Neural progenitor cell (in vitro differentiated cells): ENCODE measurements at regions not wholly inside any gene's neighbourhood (a gene's known extent, or its start where the extent isn't known, plus 50 kb on each side); places are given as distances from the start of the nearest gene placed in this dataset.

ENCODE experiments used
- DNase-seq: peaks from one replicate; pipeline ENCODE4 v3.0.0-alpha.2; 2016; ENCODE audit warnings: low spot score
- H2AFZ ChIP-seq: fragments of 200-600 bp; sonication (generic); replicated peaks from 2 replicates; pipeline ENCODE4 v1.6.1; 2016; ENCODE audit warnings: antibody characterized with exemption
- H3F3A ChIP-seq: fragments of 200-600 bp; sonication (generic); 2 replicates; pipeline ENCODE4 v1.6.1; 2016; ENCODE audit warnings: antibody characterized with exemption, low read depth
- H3K27ac ChIP-seq: fragments of 200-600 bp; sonication (generic); 2 replicates; pipeline ENCODE4 v1.5.1; 2016; ENCODE audit warnings: mild to moderate bottlenecking
- H3K27me3 ChIP-seq: fragments of 200-600 bp; sonication (generic); 2 replicates; pipeline ENCODE4 v1.6.1; 2016; ENCODE audit warnings: mild to moderate bottlenecking, moderate library complexity
- H3K36me3 ChIP-seq: fragments of 200-600 bp; sonication (generic); 2 replicates; pipeline ENCODE4 v1.5.1; 2016
- H3K4me1 ChIP-seq: fragments of 200-600 bp; sonication (generic); 2 replicates; pipeline ENCODE4 v1.6.1; 2016; ENCODE audit warnings: mixed run types
- H3K4me2 ChIP-seq: fragments of 200-600 bp; sonication (generic); 2 replicates; pipeline ENCODE4 v1.6.1; 2016
- H3K4me3 ChIP-seq: fragments of 200-600 bp; sonication (generic); 2 replicates; pipeline ENCODE4 v1.5.1; 2016
- H3K79me2 ChIP-seq: fragments of 200-600 bp; sonication (generic); 2 replicates; pipeline ENCODE4 v1.6.1; 2016; ENCODE audit warnings: low read depth
- H3K9ac ChIP-seq: fragments of 200-600 bp; sonication (generic); 2 replicates; pipeline ENCODE4 v1.6.1; 2016
- H3K9me3 ChIP-seq: fragments of 200-600 bp; sonication (generic); 2 replicates; pipeline ENCODE4 v1.5.1; 2016; ENCODE audit warnings: low read depth
- H4K20me1 ChIP-seq: fragments of 200-600 bp; sonication (generic); 2 replicates; pipeline ENCODE4 v1.6.1; 2016; ENCODE audit warnings: low read depth
- H3K27ac Mint-ChIP-seq: 3 replicates; pipeline ENCODE4 v1.8.0; 2021; ENCODE audit warnings: mixed read lengths
- H3K27me3 Mint-ChIP-seq: 2 replicates; pipeline ENCODE4 v1.8.0; 2022; ENCODE audit warnings: low read depth, mild to moderate bottlenecking, inconsistent platforms, moderate library complexity, mixed read lengths; ENCODE audit not compliant: insufficient read depth
- H3K36me3 Mint-ChIP-seq: 3 replicates; pipeline ENCODE4 v1.8.0; 2021; ENCODE audit warnings: mixed read lengths
- H3K4me1 Mint-ChIP-seq: 3 replicates; pipeline ENCODE4 v1.8.0; 2021; ENCODE audit warnings: mixed read lengths
- H3K4me3 Mint-ChIP-seq: 3 replicates; pipeline ENCODE4 v1.8.0; 2021; ENCODE audit warnings: mild to moderate bottlenecking, moderate library complexity, mixed read lengths
- H3K9me3 Mint-ChIP-seq: 3 replicates; pipeline ENCODE4 v1.8.0; 2020; ENCODE audit warnings: mixed read lengths
- EZH2 ChIP-seq: fragments of 200-600 bp; sonication (generic); IDR thresholded peaks from 2 replicates; pipeline ENCODE4 v1.6.1; 2017; ENCODE audit warnings: antibody characterized with exemption, mild to moderate bottlenecking, moderate library complexity
- EZH2phosphoT487 ChIP-seq: fragments of 200-600 bp; sonication (generic); IDR thresholded peaks from 2 replicates; pipeline ENCODE4 v1.6.1; 2017; ENCODE audit warnings: antibody characterized with exemption
- TF ChIP-seq, protein P1 (sequence below): fragments of 200-600 bp; sonication (generic); IDR thresholded peaks from 2 replicates; pipeline ENCODE4 v1.5.1; 2017; ENCODE audit warnings: antibody characterized with exemption, mild to moderate bottlenecking

DNA sequence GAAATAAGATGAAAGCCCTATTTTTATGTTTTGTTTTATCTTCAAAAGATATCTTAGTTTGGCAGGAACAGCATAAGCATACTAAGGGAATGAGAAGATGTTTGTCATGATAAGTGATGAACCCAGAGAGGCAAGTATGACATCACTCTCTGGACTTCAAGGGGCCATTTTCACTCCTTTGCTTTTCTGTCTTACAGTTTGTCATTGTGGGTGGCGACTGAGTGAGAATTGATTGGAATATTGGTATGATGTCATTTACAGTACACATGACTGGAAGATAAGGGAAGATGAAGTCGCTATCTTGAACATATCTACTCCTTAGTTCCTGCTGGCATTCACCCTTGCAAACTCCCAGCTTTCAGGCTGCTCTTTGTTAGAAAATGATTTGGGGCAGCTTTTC is 258.1 kb upstream of the RAB4A start:
- Mint-ChIP-seq H3K4me1 (peaks cover 11% of the 10 kb centered on the region), H3K9me3 (no peaks in the 10 kb centered on the region), H3K27ac (no peak overlapping the region), H3K4me3 (no peak overlapping the region), H3K27me3 (peaks cover 5% of the 10 kb centered on the region), H3K36me3 (no peaks in the 10 kb centered on the region)
- Histone ChIP-seq H3K4me2 (no peak overlapping the region), H2AFZ (no peak overlapping the region), H4K20me1 (no peaks in the 10 kb centered on the region), H3K36me3 (no peaks in the 10 kb centered on the region), H3K9me3 (no peaks in the 10 kb centered on the region), H3K4me3 (no peak overlapping the region), H3K27me3 (no peaks in the 10 kb centered on the region), H3K9ac (no peak overlapping the region), H3F3A (no peaks in the 10 kb centered on the region), H3K79me2 (no peaks in the 10 kb centered on the region), H3K4me1 (peaks cover 22% of the 10 kb centered on the region), H3K27ac (no peak overlapping the region)
- DNase-seq = no peak
- TF ChIP-seq EZH2 (no peak), EZH2phosphoT487 (no peak)
- TF ChIP-seq, protein P1, sequence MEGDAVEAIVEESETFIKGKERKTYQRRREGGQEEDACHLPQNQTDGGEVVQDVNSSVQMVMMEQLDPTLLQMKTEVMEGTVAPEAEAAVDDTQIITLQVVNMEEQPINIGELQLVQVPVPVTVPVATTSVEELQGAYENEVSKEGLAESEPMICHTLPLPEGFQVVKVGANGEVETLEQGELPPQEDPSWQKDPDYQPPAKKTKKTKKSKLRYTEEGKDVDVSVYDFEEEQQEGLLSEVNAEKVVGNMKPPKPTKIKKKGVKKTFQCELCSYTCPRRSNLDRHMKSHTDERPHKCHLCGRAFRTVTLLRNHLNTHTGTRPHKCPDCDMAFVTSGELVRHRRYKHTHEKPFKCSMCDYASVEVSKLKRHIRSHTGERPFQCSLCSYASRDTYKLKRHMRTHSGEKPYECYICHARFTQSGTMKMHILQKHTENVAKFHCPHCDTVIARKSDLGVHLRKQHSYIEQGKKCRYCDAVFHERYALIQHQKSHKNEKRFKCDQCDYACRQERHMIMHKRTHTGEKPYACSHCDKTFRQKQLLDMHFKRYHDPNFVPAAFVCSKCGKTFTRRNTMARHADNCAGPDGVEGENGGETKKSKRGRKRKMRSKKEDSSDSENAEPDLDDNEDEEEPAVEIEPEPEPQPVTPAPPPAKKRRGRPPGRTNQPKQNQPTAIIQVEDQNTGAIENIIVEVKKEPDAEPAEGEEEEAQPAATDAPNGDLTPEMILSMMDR = no peak

- H3K27me3 ChIP-seq = no peaks in the 10 kb centered on the region
- no peak for DNase-seq
- Mint-ChIP-seq H3K27me3 (peaks cover 6% of the 10 kb centered on the region), H3K36me3 (no peaks in the 10 kb centered on the region), H3K9me3 (no peaks in the 10 kb centered on the region), H3K27ac (peak overlapping the region; percentile 24), H3K4me1 (peaks cover 11% of the 10 kb centered on the region), H3K4me3 (no peak overlapping the region)
- peaks cover 22% of the 10 kb centered on the region for H3K4me1 ChIP-seq
- no peaks in the 10 kb centered on the region for H3K9me3 ChIP-seq
- no peaks in the 10 kb centered on the region for H4K20me1 ChIP-seq
- no peak overlapping the region for H3K4me3 ChIP-seq
- no peaks in the 10 kb centered on the region for H3K79me2 ChIP-seq
- no peak overlapping the region for H3K27ac ChIP-seq
- no peak for TF ChIP-seq EZH2phosphoT487
- no peak for TF ChIP-seq EZH2
- TF ChIP-seq, protein P1 = no peak
- no peak overlapping the region for H2AFZ ChIP-seq
- no peaks in the 10 kb centered on the region for H3F3A ChIP-seq
- H3K36me3 ChIP-seq = no peaks in the 10 kb centered on the region
- H3K4me2 ChIP-seq = no peak overlapping the region
- no peak overlapping the region for H3K9ac ChIP-seq
These were observed 256.9 kb upstream of the RAB4A start for GRCh38 chr1:229013981-229014380.

GRCh38 chr1:229015806-229016205 is 255.1 kb upstream of the RAB4A start:
- Histone ChIP-seq H3K27ac (no peak overlapping the region), H3K4me2 (no peak overlapping the region), H2AFZ (no peak overlapping the region), H3K4me3 (no peak overlapping the region), H3K9ac (no peak overlapping the region), H3F3A (no peaks in the 10 kb centered on the region), H3K36me3 (no peaks in the 10 kb centered on the region), H3K27me3 (no peaks in the 10 kb centered on the region), H3K4me1 (peaks cover 22% of the 10 kb centered on the region), H3K9me3 (no peaks in the 10 kb centered on the region), H4K20me1 (no peaks in the 10 kb centered on the region), H3K79me2 (no peaks in the 10 kb centered on the region)
- Mint-ChIP-seq H3K27ac (peak overlapping the region; percentile 81), H3K27me3 (peaks cover 6% of the 10 kb centered on the region), H3K4me1 (peaks cover 11% of the 10 kb centered on the region), H3K4me3 (no peak overlapping the region), H3K9me3 (peaks cover 2% of the 10 kb centered on the region), H3K36me3 (no peaks in the 10 kb centered on the region)
- TF ChIP-seq, protein P1 = no peak
- TF ChIP-seq EZH2 = no peak
- peak; percentile 29 for DNase-seq

GRCh38 chr1:229017091-229017490 is 253.8 kb upstream of the RAB4A start:
- Histone ChIP-seq H3K27ac (no peak overlapping the region), H3K4me2 (no peak overlapping the region), H3K79me2 (no peaks in the 10 kb centered on the region), H3K9ac (no peak overlapping the region), H3K4me3 (no peak overlapping the region), H4K20me1 (no peaks in the 10 kb centered on the region), H2AFZ (no peak overlapping the region), H3F3A (no peaks in the 10 kb centered on the region), H3K36me3 (no peaks in the 10 kb centered on the region), H3K4me1 (peaks cover 22% of the 10 kb centered on the region), H3K27me3 (no peaks in the 10 kb centered on the region), H3K9me3 (no peaks in the 10 kb centered on the region)
- Mint-ChIP-seq H3K36me3 (no peaks in the 10 kb centered on the region), H3K27me3 (peaks cover 6% of the 10 kb centered on the region), H3K4me3 (no peak overlapping the region), H3K27ac (no peak overlapping the region), H3K9me3 (peaks cover 2% of the 10 kb centered on the region), H3K4me1 (peaks cover 18% of the 10 kb centered on the region)
- TF ChIP-seq, protein P1 = no peak
- no peak for TF ChIP-seq EZH2phosphoT487
- no peak for TF ChIP-seq EZH2
- DNase-seq = no peak
